Chondrocyte (in vitro differentiated cells): ENCODE measurements at regions not wholly inside any gene's neighbourhood (a gene's known extent, or its start where the extent isn't known, plus 50 kb on each side); places are given as distances from the start of the nearest gene placed in this dataset.

ENCODE experiments used
- DNase-seq: peaks from one replicate; pipeline ENCODE4 v3.0.0; 2021; ENCODE audit warnings: mixed read lengths, low spot score
- H3K27ac Mint-ChIP-seq: one replicate; pipeline ENCODE4 v1.8.0; 2021; ENCODE audit warnings: mild to moderate bottlenecking, moderate library complexity, mixed read lengths; ENCODE audit not compliant: unreplicated experiment
- H3K27me3 Mint-ChIP-seq: 2 replicates; pipeline ENCODE4 v1.8.0; 2021; ENCODE audit warnings: low read depth, mixed read lengths
- H3K36me3 Mint-ChIP-seq: 2 replicates; pipeline ENCODE4 v1.8.0; 2021; ENCODE audit warnings: low read depth, mixed read lengths
- H3K4me1 Mint-ChIP-seq: 2 replicates; pipeline ENCODE4 v1.8.0; 2021; ENCODE audit warnings: low read depth, mild to moderate bottlenecking, mixed read lengths
- H3K4me3 Mint-ChIP-seq: one replicate; pipeline ENCODE4 v1.8.0; 2021; ENCODE audit warnings: mild to moderate bottlenecking, moderate library complexity, mixed read lengths; ENCODE audit not compliant: unreplicated experiment
- H3K9me3 Mint-ChIP-seq: 2 replicates; pipeline ENCODE4 v1.8.0; 2021; ENCODE audit warnings: low read depth, mixed read lengths
- TF ChIP-seq, protein P1 (sequence below): fragments of 200-600 bp; sonication (generic); IDR thresholded peaks from 2 replicates; pipeline ENCODE4 v1.5.0; 2021; ENCODE audit warnings: antibody characterized with exemption, mild to moderate bottlenecking, moderate library complexity

DNA sequence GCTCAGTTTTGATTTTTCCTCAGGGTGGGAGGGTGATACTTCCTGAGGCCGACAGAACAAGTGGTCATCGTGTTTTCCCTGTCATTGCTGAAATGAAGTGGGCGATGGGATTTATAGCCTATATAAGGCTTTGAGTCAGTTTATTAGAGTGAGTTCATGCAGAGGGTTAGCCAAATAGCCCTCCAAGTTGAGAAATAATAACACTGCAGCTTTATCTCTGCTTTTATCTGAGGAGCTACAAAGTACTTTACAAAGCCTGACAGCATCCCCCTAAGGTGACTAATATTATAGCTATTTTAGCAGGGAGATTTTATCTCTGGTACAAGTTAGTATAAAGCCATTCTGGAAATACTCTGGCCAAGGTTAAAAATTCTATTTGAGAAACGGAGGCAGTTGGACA, 389.6 kb downstream of the MFSD1 start:
- DNase-seq = no peak
- Mint-ChIP-seq H3K9me3 (no peaks in the 10 kb centered on the region), H3K27ac (no peak overlapping the region), H3K36me3 (no peaks in the 10 kb centered on the region), H3K27me3 (no peaks in the 10 kb centered on the region), H3K4me1 (no peaks in the 10 kb centered on the region), H3K4me3 (no peak overlapping the region)
- TF ChIP-seq, protein P1, sequence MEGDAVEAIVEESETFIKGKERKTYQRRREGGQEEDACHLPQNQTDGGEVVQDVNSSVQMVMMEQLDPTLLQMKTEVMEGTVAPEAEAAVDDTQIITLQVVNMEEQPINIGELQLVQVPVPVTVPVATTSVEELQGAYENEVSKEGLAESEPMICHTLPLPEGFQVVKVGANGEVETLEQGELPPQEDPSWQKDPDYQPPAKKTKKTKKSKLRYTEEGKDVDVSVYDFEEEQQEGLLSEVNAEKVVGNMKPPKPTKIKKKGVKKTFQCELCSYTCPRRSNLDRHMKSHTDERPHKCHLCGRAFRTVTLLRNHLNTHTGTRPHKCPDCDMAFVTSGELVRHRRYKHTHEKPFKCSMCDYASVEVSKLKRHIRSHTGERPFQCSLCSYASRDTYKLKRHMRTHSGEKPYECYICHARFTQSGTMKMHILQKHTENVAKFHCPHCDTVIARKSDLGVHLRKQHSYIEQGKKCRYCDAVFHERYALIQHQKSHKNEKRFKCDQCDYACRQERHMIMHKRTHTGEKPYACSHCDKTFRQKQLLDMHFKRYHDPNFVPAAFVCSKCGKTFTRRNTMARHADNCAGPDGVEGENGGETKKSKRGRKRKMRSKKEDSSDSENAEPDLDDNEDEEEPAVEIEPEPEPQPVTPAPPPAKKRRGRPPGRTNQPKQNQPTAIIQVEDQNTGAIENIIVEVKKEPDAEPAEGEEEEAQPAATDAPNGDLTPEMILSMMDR = no peak

DNA sequence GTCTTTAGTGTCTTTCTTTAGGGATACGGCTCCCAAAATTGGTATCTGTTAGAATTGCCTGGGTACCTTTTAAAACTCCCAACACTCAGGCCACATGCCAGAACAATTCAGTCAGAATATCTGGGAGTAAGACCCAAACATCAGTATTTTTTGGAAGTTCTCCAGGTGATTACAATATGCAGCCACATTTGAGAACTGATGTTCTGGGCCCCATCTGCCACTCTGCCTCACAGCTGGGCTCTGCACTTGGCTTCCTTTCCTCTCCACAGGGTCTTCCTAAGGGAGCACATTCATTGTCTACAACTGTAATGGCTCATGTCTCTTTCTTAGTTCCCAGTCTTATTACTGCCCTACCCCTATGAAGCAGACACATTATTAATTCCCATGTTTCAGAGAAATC, 394.5 kb downstream of the MFSD1 start:
- H3K9me3 Mint-ChIP-seq = peaks cover 11% of the 10 kb centered on the region
- no peaks in the 10 kb centered on the region for H3K27me3 Mint-ChIP-seq
- no peak overlapping the region for H3K27ac Mint-ChIP-seq
- no peaks in the 10 kb centered on the region for H3K36me3 Mint-ChIP-seq
- TF ChIP-seq, protein P1 = no peak
- no peak for DNase-seq
- no peak overlapping the region for H3K4me3 Mint-ChIP-seq
- H3K4me1 Mint-ChIP-seq = no peaks in the 10 kb centered on the region

DNA sequence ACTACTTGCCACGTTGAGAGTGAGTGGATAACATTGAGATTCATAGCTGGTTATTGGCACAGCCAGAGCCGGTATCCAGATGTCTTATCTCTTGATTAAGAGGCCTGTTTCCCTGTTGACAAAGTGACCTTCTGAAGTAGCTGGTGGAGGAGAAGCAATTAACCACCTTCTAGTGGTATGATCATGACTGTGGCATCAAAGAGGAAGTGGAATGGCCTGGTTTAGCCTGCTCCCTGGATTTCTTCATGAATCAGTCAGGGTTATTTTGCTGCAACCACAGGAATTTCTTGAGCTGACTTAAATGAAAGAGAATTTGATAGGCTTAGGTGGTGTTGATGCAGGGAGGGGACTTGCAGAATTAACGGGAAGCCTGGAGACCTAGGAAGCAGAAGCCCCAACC, 398.3 kb downstream of the MFSD1 start:
- H3K9me3 Mint-ChIP-seq = peaks cover 17% of the 10 kb centered on the region
- no peak overlapping the region for H3K27ac Mint-ChIP-seq
- TF ChIP-seq, protein P1 = no peak
- H3K4me3 Mint-ChIP-seq = no peak overlapping the region
- DNase-seq = no peak
- H3K36me3 Mint-ChIP-seq = no peaks in the 10 kb centered on the region
- H3K27me3 Mint-ChIP-seq = peaks cover 6% of the 10 kb centered on the region
- no peaks in the 10 kb centered on the region for H3K4me1 Mint-ChIP-seq

DNA sequence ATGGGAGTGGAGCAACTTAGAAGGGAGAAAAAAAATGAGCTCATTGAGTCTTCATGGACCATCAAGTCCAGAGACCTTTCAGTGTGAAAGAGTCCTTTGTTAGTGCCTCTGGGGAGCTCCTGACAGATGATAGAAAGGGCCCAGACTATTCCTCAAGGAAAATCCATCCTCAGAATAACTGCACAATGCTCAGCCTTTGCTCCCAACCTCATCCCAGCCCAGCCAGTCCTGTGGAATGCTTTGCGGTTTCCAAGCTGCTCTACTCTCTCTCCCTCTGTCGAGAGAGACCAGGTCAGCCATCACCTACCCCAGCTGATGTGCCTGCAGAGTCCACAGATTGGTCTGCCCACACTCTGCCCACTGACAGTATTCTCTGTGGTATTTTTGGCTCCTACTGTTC, 406.2 kb downstream of the MFSD1 start:
- H3K27me3 Mint-ChIP-seq = peaks cover 11% of the 10 kb centered on the region
- H3K9me3 Mint-ChIP-seq = peaks cover 7% of the 10 kb centered on the region
- H3K27ac Mint-ChIP-seq = no peak overlapping the region
- DNase-seq = no peak
- H3K36me3 Mint-ChIP-seq = no peaks in the 10 kb centered on the region
- H3K4me1 Mint-ChIP-seq = no peaks in the 10 kb centered on the region
- no peak overlapping the region for H3K4me3 Mint-ChIP-seq
- TF ChIP-seq, protein P1 = no peak

DNA sequence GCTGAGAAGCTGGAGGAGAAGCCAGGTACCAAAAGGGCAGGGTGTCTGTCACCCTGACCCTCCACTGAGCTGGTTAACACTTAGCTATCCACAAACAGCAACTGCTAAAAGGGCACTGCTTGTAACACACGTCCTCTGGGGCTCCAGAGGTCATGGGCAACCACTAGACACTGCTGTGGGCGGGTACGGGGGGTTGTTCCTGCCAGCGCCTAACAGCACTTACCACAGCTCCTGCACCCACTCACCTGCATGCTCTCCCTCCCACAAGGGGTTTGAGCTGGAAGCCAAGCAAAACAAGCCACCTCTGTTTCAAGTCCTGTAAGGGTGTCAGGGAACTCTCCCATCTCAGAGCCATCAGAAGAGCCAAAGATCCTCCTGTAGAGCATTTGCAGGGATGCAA, 407.6 kb downstream of the MFSD1 start:
- Mint-ChIP-seq H3K4me3 (no peak overlapping the region), H3K27me3 (peaks cover 10% of the 10 kb centered on the region), H3K27ac (no peak overlapping the region), H3K4me1 (no peaks in the 10 kb centered on the region), H3K9me3 (peaks cover 7% of the 10 kb centered on the region), H3K36me3 (no peaks in the 10 kb centered on the region)
- TF ChIP-seq, protein P1 = no peak
- no peak for DNase-seq
